Central memory CD8-positive, alpha-beta T cell (primary cell): ENCODE measurements at regions not wholly inside any gene's neighbourhood (a gene's known extent, or its start where the extent isn't known, plus 50 kb on each side); places are given as distances from the start of the nearest gene placed in this dataset.

Experiments used
- ATAC-seq: fragments of 150-1000 bp; cut with Tn5 transposase; replicated peaks from 2 replicates; pipeline ENCODE4 v1.10.0; 2022; ENCODE audit warnings: mild to moderate bottlenecking, moderate FRiP score, moderate number of reproducible peaks; ENCODE audit not compliant: poor library complexity, severe bottlenecking; ENCODE audit errors: extremely low read depth
- DNase-seq, 2 donors: peaks; one replicate each; pipeline ENCODE4 v3.0.0; 2021; ENCODE audit warnings: low spot score in 2 of 2
- H3K27ac Mint-ChIP-seq: one replicate; pipeline ENCODE4 v1.8.0; 2022; ENCODE audit warnings: low read depth, mild to moderate bottlenecking, moderate library complexity, mixed read lengths
- H3K27me3 Mint-ChIP-seq: one replicate; pipeline ENCODE4 v1.8.0; 2022; ENCODE audit warnings: mixed read lengths
- H3K36me3 Mint-ChIP-seq: one replicate; pipeline ENCODE4 v1.8.0; 2022; ENCODE audit warnings: mild to moderate bottlenecking, moderate library complexity, mixed read lengths; ENCODE audit not compliant: insufficient read depth
- H3K4me1 Mint-ChIP-seq: one replicate; pipeline ENCODE4 v1.8.0; 2022; ENCODE audit warnings: mixed read lengths
- H3K4me3 Mint-ChIP-seq: one replicate; pipeline ENCODE4 v1.8.0; 2022; ENCODE audit warnings: mild to moderate bottlenecking, moderate library complexity, mixed read lengths
- H3K9me3 Mint-ChIP-seq: one replicate; pipeline ENCODE4 v1.8.0; 2022; ENCODE audit warnings: mixed read lengths

DNA sequence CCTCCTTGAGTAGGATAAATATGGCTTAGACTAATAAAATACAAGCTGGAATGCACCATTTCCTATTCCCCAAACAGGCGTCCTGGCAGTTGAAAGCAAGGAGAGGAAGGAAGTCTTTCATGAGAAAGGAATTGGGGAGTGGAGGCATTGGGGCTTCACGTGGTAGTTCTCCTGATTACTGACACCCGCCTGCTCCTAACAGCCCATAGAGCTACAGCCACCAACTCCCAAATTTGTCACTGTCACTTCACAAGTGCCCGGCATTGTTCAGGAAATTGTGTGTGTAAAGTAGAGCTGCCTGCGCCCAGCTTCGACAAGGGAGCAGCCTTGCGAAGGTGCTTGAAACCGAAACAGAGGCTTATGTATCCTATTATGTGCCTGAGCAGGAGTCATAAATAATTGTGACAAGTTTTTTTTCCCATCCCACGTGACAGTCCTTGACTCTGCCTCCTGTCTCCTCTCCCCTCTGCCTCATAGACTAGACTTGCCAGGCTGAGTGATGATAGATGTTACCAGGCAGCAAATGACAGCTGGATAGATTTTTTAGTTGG is 301.7 kb upstream of the ZFP64 start:
- no peak for DNase-seq
- Mint-ChIP-seq H3K36me3 (no peaks in the 10 kb centered on the region), H3K9me3 (peaks cover 5% of the 10 kb centered on the region), H3K4me3 (peak overlapping the region; percentile 41), H3K27me3 (peaks cover 26% of the 10 kb centered on the region), H3K4me1 (peaks cover 13% of the 10 kb centered on the region), H3K27ac (no peak overlapping the region)
- peak; percentile 28 for ATAC-seq

DNA sequence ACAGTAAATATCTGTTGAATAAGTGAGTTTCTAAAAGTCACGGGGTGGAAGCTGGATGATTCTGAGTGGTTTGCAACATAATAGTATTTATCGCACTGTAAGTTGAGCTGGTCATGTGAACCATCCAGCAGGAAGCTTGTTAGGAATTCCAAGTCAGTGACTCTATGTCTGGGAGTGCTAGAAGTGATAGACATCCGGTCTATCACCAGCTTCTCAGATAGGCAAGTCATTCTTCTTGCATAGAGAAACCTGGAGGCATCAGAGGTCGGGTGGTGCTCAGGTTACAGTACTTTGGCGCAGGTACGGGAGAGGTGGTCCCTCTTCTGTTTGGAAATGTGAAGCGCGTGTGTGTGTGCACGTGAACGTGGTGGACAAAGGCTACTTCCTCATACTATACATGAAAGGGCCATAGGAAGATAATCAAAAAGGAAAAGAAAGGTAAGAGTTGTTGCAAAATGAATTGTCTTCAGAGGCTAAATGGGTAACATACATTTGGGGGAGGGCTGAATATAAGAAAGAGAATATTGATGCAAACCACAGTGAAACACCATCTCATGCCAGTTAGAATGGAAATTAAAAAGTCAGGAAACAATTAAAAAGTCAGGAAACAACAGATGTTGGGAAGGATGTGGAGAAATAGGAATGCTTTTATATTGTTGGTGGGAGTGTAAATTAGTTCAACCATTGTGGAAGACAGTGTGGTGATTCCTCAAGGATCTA is 299.3 kb upstream of the ZFP64 start:
- H3K36me3 Mint-ChIP-seq, result no peaks in the 10 kb centered on the region
- H3K4me1 Mint-ChIP-seq, result peaks cover 13% of the 10 kb centered on the region
- no peak for DNase-seq
- H3K4me3 Mint-ChIP-seq, result no peak overlapping the region
- ATAC-seq, result no peak
- H3K27ac Mint-ChIP-seq, result no peak overlapping the region
- H3K9me3 Mint-ChIP-seq, result peaks cover 5% of the 10 kb centered on the region
- peaks cover 16% of the 10 kb centered on the region for H3K27me3 Mint-ChIP-seq

DNA sequence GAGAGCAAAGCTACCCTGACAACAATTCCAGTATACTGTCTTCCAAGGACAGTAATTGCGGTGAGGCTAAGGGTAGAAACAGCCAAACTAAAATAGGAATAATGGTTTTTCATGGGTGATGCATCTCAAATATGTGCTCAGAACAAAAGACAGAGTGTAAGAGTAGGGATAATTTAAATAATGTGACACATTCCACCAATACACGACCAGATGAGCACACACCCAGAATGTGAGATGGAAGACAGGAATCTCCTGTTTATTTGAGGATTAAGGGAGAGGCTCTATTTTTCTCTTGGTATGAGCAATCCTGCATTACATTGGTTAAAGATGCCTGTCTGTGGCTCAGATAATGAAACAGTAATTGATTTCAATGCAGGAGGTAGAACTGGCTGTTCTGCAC is 292.9 kb upstream of the ZFP64 start:
- ATAC-seq, result no peak
- Mint-ChIP-seq H3K36me3 (no peaks in the 10 kb centered on the region), H3K27me3 (no peaks in the 10 kb centered on the region), H3K4me1 (no peaks in the 10 kb centered on the region), H3K4me3 (no peak overlapping the region), H3K27ac (no peak overlapping the region), H3K9me3 (no peaks in the 10 kb centered on the region)
- DNase-seq, result no peak

DNA sequence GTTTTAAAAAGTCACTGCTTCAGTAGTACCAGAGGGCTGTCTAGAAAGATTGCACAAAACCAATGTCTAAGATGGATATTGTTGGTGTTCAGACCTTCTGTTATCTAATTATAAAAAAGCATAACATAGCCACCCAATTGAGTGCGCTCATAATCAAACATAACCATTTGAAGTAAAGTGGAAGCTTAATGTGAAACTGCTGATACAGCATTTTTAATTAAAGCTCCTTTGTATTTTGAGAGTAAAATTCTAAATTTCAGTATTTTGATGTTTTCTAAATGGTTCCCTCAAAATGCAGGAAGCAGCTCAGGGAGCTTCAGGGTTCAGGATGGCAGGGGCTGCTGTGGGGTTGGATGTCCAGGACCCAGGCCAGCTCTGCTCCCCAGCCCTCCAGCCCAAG is 291.8 kb upstream of the ZFP64 start:
- no peak overlapping the region for H3K27ac Mint-ChIP-seq
- H3K4me1 Mint-ChIP-seq, result no peaks in the 10 kb centered on the region
- DNase-seq (no peak), ATAC-seq (no peak)
- no peak overlapping the region for H3K4me3 Mint-ChIP-seq
- H3K36me3 Mint-ChIP-seq, result no peaks in the 10 kb centered on the region
- no peaks in the 10 kb centered on the region for H3K9me3 Mint-ChIP-seq
- H3K27me3 Mint-ChIP-seq, result no peaks in the 10 kb centered on the region

DNA sequence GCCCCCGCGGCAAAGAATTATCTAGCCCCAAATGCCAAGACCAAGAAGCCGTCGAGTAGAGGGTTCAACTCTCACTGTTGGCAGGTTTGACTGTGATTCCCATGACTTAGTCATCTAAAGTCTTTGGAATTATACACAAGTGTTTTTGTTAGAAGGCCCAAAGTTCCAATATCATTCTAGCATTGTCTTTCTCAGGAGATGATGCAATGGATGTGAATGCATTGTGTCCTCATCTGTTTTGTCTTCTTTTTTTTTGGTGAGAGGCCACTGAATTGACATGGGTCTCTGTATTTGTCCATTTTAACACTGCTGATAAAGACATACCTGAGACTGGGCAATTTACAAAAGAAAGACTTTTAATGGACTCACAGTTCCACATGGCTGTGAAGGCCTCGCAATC is 290.5 kb upstream of the ZFP64 start:
- DNase-seq (no peak), ATAC-seq (no peak)
- H3K9me3 Mint-ChIP-seq, result no peaks in the 10 kb centered on the region
- H3K36me3 Mint-ChIP-seq, result no peaks in the 10 kb centered on the region
- H3K27me3 Mint-ChIP-seq, result no peaks in the 10 kb centered on the region
- no peaks in the 10 kb centered on the region for H3K4me1 Mint-ChIP-seq
- no peak overlapping the region for H3K4me3 Mint-ChIP-seq
- H3K27ac Mint-ChIP-seq, result no peak overlapping the region

DNA sequence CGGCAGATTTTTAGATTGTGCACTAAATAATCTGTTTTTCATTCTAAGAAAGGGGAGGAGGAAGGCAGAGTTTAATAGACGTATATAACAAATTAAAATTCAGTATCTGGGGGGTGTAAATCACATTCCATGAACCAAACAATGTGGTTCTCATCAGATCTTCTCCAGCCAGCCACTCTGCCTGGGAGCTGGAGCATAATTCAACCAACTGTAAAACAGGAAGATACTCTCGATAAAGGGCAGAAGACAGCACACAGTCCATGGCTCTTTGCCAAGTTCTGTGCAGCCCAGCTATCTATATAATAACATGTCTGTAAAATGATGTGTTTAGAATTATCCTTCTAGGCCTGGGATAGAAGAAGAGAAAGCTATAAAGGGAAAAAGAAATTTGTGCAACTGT is 289.9 kb upstream of the ZFP64 start:
- DNase-seq (no peak), ATAC-seq (no peak)
- Mint-ChIP-seq H3K27me3 (no peaks in the 10 kb centered on the region), H3K36me3 (no peaks in the 10 kb centered on the region), H3K9me3 (no peaks in the 10 kb centered on the region), H3K4me1 (no peaks in the 10 kb centered on the region), H3K27ac (no peak overlapping the region), H3K4me3 (no peak overlapping the region)

DNA sequence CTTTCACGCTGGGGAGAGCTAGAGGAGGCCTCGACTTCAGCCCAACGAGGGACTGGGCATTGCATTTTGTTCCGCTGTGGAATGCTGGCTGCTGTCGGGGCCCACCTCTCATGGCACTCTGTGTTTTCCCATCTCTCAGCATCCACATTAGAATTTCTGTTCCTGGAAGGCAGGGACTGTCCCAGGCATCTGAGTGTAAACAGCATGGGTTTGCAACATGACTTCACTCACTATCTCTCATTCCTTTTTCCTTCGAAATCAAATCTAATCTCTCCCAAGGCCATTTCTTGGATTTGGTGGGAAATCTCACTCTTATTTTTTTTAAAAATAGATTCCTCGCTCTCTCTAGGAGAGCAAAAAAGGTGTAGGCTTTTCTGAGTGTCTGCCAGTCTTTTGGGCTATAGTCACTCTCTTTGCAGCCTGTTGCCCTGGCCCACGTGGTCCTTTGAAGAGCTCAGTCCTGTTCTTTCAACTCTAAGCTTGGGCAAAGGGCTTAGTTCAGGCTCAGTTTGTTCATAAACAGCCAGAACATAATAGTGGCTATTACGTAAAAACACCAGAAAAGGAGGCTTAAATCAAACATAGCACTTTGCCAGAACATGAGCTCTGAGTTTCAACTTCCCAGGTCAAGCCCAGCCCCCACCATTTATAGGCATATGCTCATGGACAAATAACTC is 284.6 kb upstream of the ZFP64 start:
- H3K27me3 Mint-ChIP-seq, result peaks cover 7% of the 10 kb centered on the region
- no peaks in the 10 kb centered on the region for H3K4me1 Mint-ChIP-seq
- H3K9me3 Mint-ChIP-seq, result no peaks in the 10 kb centered on the region
- no peak for DNase-seq
- ATAC-seq, result no peak
- peaks cover 2% of the 10 kb centered on the region for H3K36me3 Mint-ChIP-seq
- no peak overlapping the region for H3K4me3 Mint-ChIP-seq
- no peak overlapping the region for H3K27ac Mint-ChIP-seq

DNA sequence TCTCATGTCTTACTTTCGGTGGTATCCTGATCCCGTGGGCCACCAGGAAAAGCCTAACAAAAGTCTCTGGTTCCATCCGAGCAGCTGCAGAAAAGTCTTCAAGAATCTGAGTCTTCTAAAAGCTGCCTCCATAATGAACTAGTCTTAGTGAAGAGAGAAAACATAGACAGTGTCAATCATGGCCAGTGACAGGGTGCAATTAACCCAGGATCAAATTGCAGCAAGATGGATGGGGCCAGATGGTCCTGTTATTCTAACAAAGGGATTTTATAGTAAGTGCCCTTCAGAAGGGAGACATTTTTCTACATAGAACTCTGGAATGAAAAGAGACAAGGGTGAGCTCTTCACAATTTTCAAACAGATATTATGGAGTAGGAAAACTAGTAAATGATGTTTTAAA is 281.6 kb upstream of the ZFP64 start:
- DNase-seq, result no peak
- H3K4me1 Mint-ChIP-seq, result no peaks in the 10 kb centered on the region
- H3K4me3 Mint-ChIP-seq, result no peak overlapping the region
- peaks cover 2% of the 10 kb centered on the region for H3K36me3 Mint-ChIP-seq
- ATAC-seq, result no peak
- H3K9me3 Mint-ChIP-seq, result no peaks in the 10 kb centered on the region
- H3K27me3 Mint-ChIP-seq, result peaks cover 7% of the 10 kb centered on the region
- peak overlapping the region; percentile 16 for H3K27ac Mint-ChIP-seq

DNA sequence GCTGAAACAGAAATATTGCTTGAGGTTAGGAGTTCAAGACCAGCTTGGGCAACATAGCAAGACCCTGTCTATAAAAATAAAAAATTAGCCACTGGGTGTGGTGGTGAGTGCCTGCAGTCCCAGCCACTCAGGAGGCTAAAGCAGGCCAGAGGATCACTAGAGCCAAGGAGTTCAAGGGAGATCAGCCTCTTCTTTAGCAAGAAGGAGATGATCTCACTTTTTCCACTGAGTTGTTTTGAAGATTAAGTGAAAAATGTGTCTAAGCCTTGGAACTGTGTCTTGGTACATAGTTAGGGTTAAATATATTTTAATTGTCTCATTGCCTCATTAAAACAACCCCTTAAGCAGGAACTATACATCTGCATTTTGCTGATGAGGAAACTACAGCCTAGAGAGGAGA is 279.0 kb upstream of the ZFP64 start:
- H3K9me3 Mint-ChIP-seq, result no peaks in the 10 kb centered on the region
- no peak overlapping the region for H3K4me3 Mint-ChIP-seq
- H3K4me1 Mint-ChIP-seq, result no peaks in the 10 kb centered on the region
- peaks cover 7% of the 10 kb centered on the region for H3K27me3 Mint-ChIP-seq
- H3K27ac Mint-ChIP-seq, result no peak overlapping the region
- no peaks in the 10 kb centered on the region for H3K36me3 Mint-ChIP-seq
- ATAC-seq, result no peak
- DNase-seq, result no peak

DNA sequence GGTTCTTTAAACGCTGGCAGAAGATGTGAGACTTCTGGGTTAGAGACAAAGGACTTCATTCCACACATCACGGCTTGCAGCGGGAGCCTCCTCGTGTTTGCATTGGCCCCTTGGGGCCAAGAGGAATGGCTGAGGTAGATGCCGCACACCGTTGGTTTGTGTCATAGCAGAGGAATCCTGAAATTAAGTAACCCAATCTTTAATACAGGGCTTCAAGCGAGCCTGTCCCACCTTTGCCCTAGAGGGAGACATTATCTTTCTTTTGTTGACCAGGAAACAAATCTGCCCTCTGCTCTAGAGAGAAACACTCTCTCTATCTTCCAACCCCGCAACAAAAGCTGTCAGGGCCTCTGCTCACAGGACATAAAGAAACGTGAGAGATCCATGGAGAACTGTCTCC is 277.5 kb upstream of the ZFP64 start:
- H3K4me3 Mint-ChIP-seq, result no peak overlapping the region
- ATAC-seq (no peak), DNase-seq (no peak)
- H3K36me3 Mint-ChIP-seq, result no peaks in the 10 kb centered on the region
- no peak overlapping the region for H3K27ac Mint-ChIP-seq
- peaks cover 20% of the 10 kb centered on the region for H3K27me3 Mint-ChIP-seq
- no peaks in the 10 kb centered on the region for H3K9me3 Mint-ChIP-seq
- H3K4me1 Mint-ChIP-seq, result peaks cover 4% of the 10 kb centered on the region

DNA sequence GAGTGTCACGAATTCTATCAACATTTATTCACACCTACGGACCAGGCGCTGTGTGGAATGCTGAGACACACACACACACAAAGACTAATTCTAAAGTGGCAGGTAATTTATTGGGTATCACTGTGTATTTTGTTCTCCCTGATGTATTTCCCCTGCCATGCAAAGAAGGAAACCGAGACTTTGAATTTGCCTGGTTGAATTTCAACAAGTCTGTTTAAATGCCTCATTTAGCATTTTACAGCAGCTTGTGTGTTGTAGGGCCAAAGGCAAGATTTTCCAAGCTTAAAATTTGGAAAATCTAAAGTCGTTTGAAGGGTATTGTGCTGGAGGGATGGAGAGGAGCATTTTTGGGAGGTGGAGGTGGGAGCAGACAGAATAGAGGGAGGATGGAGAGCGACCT is 274.4 kb upstream of the ZFP64 start:
- peaks cover 5% of the 10 kb centered on the region for H3K4me1 Mint-ChIP-seq
- peaks cover 26% of the 10 kb centered on the region for H3K27me3 Mint-ChIP-seq
- DNase-seq, result no peak
- no peak overlapping the region for H3K27ac Mint-ChIP-seq
- no peaks in the 10 kb centered on the region for H3K9me3 Mint-ChIP-seq
- no peak for ATAC-seq
- no peak overlapping the region for H3K4me3 Mint-ChIP-seq
- H3K36me3 Mint-ChIP-seq, result no peaks in the 10 kb centered on the region

DNA sequence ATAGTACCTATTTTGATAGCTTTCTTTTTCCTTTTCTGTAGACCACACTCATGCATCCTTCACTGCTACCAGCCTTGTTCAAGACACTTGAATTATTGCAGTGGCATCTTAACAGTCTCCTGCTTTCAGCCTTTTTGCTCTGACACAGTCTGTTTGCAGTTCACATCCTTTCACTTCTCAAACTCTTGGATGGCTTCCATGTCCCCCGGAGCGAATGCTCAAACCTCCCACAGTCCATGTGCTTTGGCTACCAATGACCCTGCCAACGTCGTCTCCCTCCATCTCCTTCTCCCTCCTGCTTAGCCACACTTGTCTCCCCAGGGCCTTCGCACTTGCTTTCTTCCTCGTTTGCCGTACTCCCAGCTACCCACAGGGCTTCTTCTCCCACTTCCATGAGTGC is 270.0 kb upstream of the ZFP64 start:
- DNase-seq, result no peak
- no peaks in the 10 kb centered on the region for H3K9me3 Mint-ChIP-seq

DNA sequence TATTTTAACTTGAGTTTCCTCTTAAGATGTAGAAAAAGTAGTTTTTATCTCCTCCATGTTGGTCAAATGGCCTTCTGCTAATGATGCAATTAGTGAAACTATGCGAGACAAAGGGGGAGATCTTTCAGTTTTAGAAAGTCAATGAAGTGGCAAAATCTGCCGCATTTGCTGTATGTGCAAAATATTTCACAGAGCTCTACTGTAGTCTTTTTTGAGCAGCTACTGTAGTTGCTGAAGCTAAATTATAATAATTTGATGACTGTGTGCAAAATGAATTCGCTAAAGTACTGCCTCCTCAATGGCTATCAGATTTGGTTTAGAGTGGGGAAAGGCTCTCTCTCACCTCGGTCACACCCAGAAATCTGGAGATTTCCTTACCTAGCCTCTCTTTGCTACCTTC is 267.6 kb upstream of the ZFP64 start:
- DNase-seq (no peak), ATAC-seq (no peak)
- Mint-ChIP-seq H3K4me3 (no peak overlapping the region), H3K27ac (no peak overlapping the region), H3K9me3 (no peaks in the 10 kb centered on the region), H3K4me1 (peaks cover 11% of the 10 kb centered on the region), H3K27me3 (peaks cover 14% of the 10 kb centered on the region), H3K36me3 (no peaks in the 10 kb centered on the region)

More for the DNA sequence above, 270.0 kb upstream of the ZFP64 start:
- H3K36me3 Mint-ChIP-seq, result no peaks in the 10 kb centered on the region
- H3K27ac Mint-ChIP-seq, result no peak overlapping the region
- peaks cover 26% of the 10 kb centered on the region for H3K27me3 Mint-ChIP-seq
- no peak overlapping the region for H3K4me3 Mint-ChIP-seq
- peaks cover 14% of the 10 kb centered on the region for H3K4me1 Mint-ChIP-seq
- ATAC-seq, result no peak
